Loucy (cell line): ENCODE measurements at regions not wholly inside any gene's neighbourhood (a gene's known extent, or its start where the extent isn't known, plus 50 kb on each side); places are given as distances from the start of the nearest gene placed in this dataset.

Experiments
- H2AFZ ChIP-seq: fragments of 200-600 bp; sonication (generic); 2 replicates; pipeline ENCODE4 v1.6.0; 2016; ENCODE audit warnings: antibody characterized with exemption, mild to moderate bottlenecking, low read length, moderate library complexity
- H3F3A ChIP-seq: fragments of 200-600 bp; 2 replicates; pipeline ENCODE4 v1.6.0; 2016; ENCODE audit warnings: antibody characterized with exemption, low read depth, mild to moderate bottlenecking
- H3K27me3 ChIP-seq: fragments of 200-600 bp; sonication (generic); 2 replicates; pipeline ENCODE4 v1.6.1; 2014; ENCODE audit warnings: low read length, mild to moderate bottlenecking; ENCODE audit not compliant: insufficient read depth, poor library complexity, severe bottlenecking
- H3K36me3 ChIP-seq: fragments of 200-600 bp; sonication (generic); 2 replicates; pipeline ENCODE4 v1.6.1; 2016; ENCODE audit warnings: low read length; ENCODE audit not compliant: insufficient read depth
- H3K4me1 ChIP-seq: fragments of 200-600 bp; sonication (generic); 2 replicates; pipeline ENCODE4 v1.5.1; 2014; ENCODE audit warnings: low read length, mild to moderate bottlenecking; ENCODE audit not compliant: insufficient read depth, poor library complexity, severe bottlenecking
- H3K4me2 ChIP-seq: fragments of 200-600 bp; sonication (generic); 2 replicates; pipeline ENCODE4 v1.6.0; 2014; ENCODE audit warnings: antibody characterized with exemption, low read length, low read depth, mild to moderate bottlenecking; ENCODE audit not compliant: poor library complexity, severe bottlenecking
- H3K4me3 ChIP-seq: fragments of 200-600 bp; sonication (generic); 2 replicates; pipeline ENCODE4 v1.5.1; 2014; ENCODE audit warnings: low read length, mild to moderate bottlenecking, mixed read lengths; ENCODE audit not compliant: poor library complexity, severe bottlenecking
- H3K79me2 ChIP-seq: fragments of 200-600 bp; sonication (generic); 2 replicates; pipeline ENCODE4 v1.6.1; 2014; ENCODE audit warnings: low read length; ENCODE audit not compliant: insufficient read depth
- H3K9ac ChIP-seq: fragments of 200-600 bp; sonication (generic); 2 replicates; pipeline ENCODE4 v1.6.0; 2014; ENCODE audit warnings: mild to moderate bottlenecking, low read depth, low read length, moderate library complexity; ENCODE audit not compliant: poor library complexity, severe bottlenecking
- H3K9me2 ChIP-seq: fragments of 200-600 bp; sonication (generic); replicated peaks from 2 replicates; pipeline ENCODE4 v1.6.1; 2016; ENCODE audit warnings: low read depth, low read length, mixed read lengths
- H3K9me3 ChIP-seq: fragments of 200-600 bp; sonication (generic); 2 replicates; pipeline ENCODE4 v1.6.1; 2014; ENCODE audit warnings: mild to moderate bottlenecking, antibody characterized with exemption, low read length, low read depth; ENCODE audit not compliant: insufficient read depth
- H4K20me1 ChIP-seq: fragments of 200-600 bp; sonication (generic); 2 replicates; pipeline ENCODE4 v1.6.0; 2014; ENCODE audit warnings: antibody characterized with exemption, low read length, mild to moderate bottlenecking; ENCODE audit not compliant: insufficient read depth, poor library complexity, severe bottlenecking
- CTCF ChIP-seq: fragments of 200-600 bp; sonication (generic); conservative IDR thresholded peaks from 2 replicates; pipeline ENCODE4 v1.5.1; 2014; ENCODE audit warnings: mild to moderate bottlenecking, antibody characterized with exemption, low read length
- EZH2phosphoT487 ChIP-seq: fragments of 200-600 bp; IDR thresholded peaks from 2 replicates; pipeline ENCODE4 v1.6.1; 2018; ENCODE audit warnings: antibody characterized with exemption, mild to moderate bottlenecking, moderate library complexity, borderline replicate concordance

DNA sequence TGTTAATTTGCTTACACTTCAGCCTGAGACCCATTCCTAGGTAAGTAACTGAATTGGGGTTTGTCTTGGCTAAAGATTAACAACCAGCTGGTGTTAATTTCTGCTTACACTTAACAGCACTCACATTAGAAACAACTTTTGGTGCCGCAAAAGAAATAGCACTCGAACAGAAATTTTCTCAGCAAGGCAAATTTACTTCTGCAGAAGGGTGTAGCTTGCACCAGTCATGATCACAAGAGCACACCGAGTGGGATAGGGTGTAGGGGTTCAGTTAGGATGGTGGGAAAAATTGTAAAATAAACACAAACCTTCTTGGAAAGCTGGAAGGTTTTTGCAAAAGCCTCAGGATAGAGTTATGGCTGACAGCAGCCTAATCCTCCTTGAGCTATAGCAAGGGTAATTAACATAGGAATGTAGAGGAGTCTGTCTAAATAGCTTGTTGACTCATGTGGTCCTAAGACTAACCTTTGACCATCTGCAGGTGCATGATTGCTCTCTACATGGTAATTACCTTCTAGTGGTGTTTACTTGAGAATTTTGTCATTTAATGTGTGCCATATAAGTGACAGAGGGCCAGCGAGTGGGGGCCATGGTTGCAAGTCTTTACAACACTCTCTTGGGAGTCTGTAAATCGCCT, 67.8 kb upstream of the CDK13 start:
- H3F3A ChIP-seq: no peaks in the 10 kb centered on the region
- no peak overlapping the region for H3K4me2 ChIP-seq
- H2AFZ ChIP-seq: no peak overlapping the region
- no peaks in the 10 kb centered on the region for H3K27me3 ChIP-seq
- H3K9me2 ChIP-seq: no peaks in the 10 kb centered on the region
- no peaks in the 10 kb centered on the region for H4K20me1 ChIP-seq
- H3K9me3 ChIP-seq: no peaks in the 10 kb centered on the region; the same call in 1 of the 2 replicates
- H3K9ac ChIP-seq: no peak overlapping the region
- H3K4me3 ChIP-seq: no peak overlapping the region
- no peaks in the 10 kb centered on the region for H3K36me3 ChIP-seq
- no peaks in the 10 kb centered on the region for H3K79me2 ChIP-seq
- H3K4me1 ChIP-seq: no peaks in the 10 kb centered on the region
- no peak for TF ChIP-seq CTCF

GRCh38 chr7:39883812-39884390, 66.2 kb upstream of the CDK13 start:
- Histone ChIP-seq H2AFZ (no peak overlapping the region), H3K79me2 (no peaks in the 10 kb centered on the region), H3K36me3 (no peaks in the 10 kb centered on the region), H4K20me1 (no peaks in the 10 kb centered on the region), H3F3A (no peaks in the 10 kb centered on the region), H3K9me2 (no peaks in the 10 kb centered on the region), H3K4me1 (no peaks in the 10 kb centered on the region), H3K9me3 (no peaks in the 10 kb centered on the region; the same call in 1 of the 2 replicates), H3K27me3 (no peaks in the 10 kb centered on the region), H3K9ac (no peak overlapping the region), H3K4me2 (no peak overlapping the region), H3K4me3 (no peak overlapping the region)
- no peak for TF ChIP-seq CTCF
- TF ChIP-seq EZH2phosphoT487: no peak

DNA sequence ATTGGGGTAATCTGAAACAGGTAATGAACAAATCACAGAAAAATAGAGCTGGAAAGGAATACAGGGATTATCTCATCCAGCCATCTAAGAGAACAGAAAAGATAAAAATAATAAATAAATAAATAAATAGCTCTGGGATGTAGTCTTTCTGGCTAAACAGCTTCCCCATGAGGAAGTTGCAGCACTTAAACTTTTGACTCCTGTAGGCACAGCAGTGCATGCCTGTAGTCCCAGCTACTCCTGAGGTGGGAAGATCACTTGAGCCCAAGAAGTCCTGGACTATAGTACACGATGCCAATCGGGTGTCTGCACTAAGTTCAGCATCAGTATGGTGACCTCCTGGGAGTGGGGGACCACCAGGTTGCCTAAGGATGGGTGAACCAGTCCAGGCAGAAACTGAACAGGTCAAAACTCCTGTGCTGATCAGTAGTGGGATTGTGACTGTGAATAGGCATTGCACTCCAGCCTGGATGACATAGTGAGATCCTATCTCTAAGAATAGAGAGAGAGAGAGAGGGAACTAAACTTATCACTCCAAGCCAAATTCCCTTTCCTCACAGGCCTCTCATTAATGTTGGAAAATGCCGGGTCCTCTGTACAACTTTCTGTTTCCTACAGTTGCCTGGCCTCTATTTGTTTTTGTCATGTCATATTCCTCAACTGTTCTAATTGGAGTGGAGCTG, 61.7 kb upstream of the CDK13 start:
- Histone ChIP-seq H3K79me2 (no peaks in the 10 kb centered on the region), H3K4me1 (no peaks in the 10 kb centered on the region), H3K9me3 (no peaks in the 10 kb centered on the region), H3K4me3 (no peak overlapping the region), H3F3A (no peaks in the 10 kb centered on the region), H3K27me3 (no peaks in the 10 kb centered on the region), H3K9ac (no peak overlapping the region), H3K36me3 (no peaks in the 10 kb centered on the region), H3K4me2 (no peak overlapping the region), H3K9me2 (no peaks in the 10 kb centered on the region), H4K20me1 (no peaks in the 10 kb centered on the region), H2AFZ (no peak overlapping the region)
- no peak for TF ChIP-seq EZH2phosphoT487
- no peak for TF ChIP-seq CTCF
